HEK293 (cell line): ENCODE measurements at regions not wholly inside any gene's neighbourhood (a gene's known extent, or its start where the extent isn't known, plus 50 kb on each side); places are given as distances from the start of the nearest gene placed in this dataset.

Experiments used
- CTCF ChIA-PET: fragments of 350-600 bp; formaldehyde crosslinking; extraction: SDS; loops from one replicate; lab custom pipeline; 2021; ENCODE audit warnings: antibody characterized with exemption; lab: Yijun Ruan, JAX
- POLR2A ChIA-PET: fragments of 300-600 bp; formaldehyde crosslinking; extraction: SDS; loops from one replicate; lab custom pipeline; 2020; ENCODE audit warnings: antibody characterized with exemption, inconsistent platforms; lab: Yijun Ruan, JAX
- H3K27ac ChIP-seq: fragments of 200-500 bp; sonication (Bioruptor generic); 2 replicates; pipeline ENCODE4 v1.5.1; 2014; ENCODE audit warnings: low read depth, low read length, control low read depth, inconsistent platforms; ENCODE audit errors: extremely low read depth
- H3K36me3 ChIP-seq, 2 experiments: fragments of 200-500 bp in 1 of 2; sonication (Bioruptor generic) in 1 of 2; 1 replicate in 1 of 2; 2 replicates in 1 of 2; pipeline ENCODE4 v1.5.1; 2014 to 2017; ENCODE audit warnings: inconsistent platforms in 2 of 2, low read length in 2 of 2; ENCODE audit not compliant: control insufficient read depth in 2 of 2, insufficient read depth in 1 of 2
- H3K4me1 ChIP-seq: fragments of 200-500 bp; sonication (Bioruptor generic); 2 replicates; pipeline ENCODE4 v1.5.1; 2014; ENCODE audit warnings: mild to moderate bottlenecking, low read length, inconsistent platforms; ENCODE audit not compliant: control insufficient read depth, insufficient read depth
- H3K4me3 ChIP-seq: 2 replicates; pipeline ENCODE4 v1.5.1; 2011; ENCODE audit warnings: low read depth, mild to moderate bottlenecking, control low read depth, low read length, moderate library complexity
- H3K9me3 ChIP-seq: fragments of 200-500 bp; sonication (Bioruptor generic); 2 replicates; pipeline ENCODE4 v1.5.1; 2014; ENCODE audit warnings: low read depth, low read length, inconsistent platforms; ENCODE audit not compliant: control insufficient read depth, insufficient read depth
- CTCF ChIP-seq: fragments of 450-650 bp; formaldehyde crosslinking; IDR thresholded peaks from 2 replicates; pipeline ENCODE4 v1.5.1; 2016; ENCODE audit warnings: missing biosample characterization, missing genetic modification characterization
- HIC1 ChIP-seq: fragments of 450-650 bp; formaldehyde crosslinking; IDR thresholded peaks from 2 replicates; pipeline ENCODE4 v1.5.1; 2016; ENCODE audit warnings: missing biosample characterization, missing genetic modification characterization
- HOXC10 ChIP-seq: sonication (generic); formaldehyde crosslinking; IDR thresholded peaks from 2 replicates; pipeline ENCODE4 v1.8.1; 2023; ENCODE audit warnings: mild to moderate bottlenecking, missing genetic modification reagents
- MYNN ChIP-seq: fragments of 450-650 bp; formaldehyde crosslinking; IDR thresholded peaks from 2 replicates; pipeline ENCODE4 v1.5.1; 2016; ENCODE audit warnings: missing biosample characterization, missing genetic modification characterization, borderline replicate concordance
- OSR2 ChIP-seq: fragments of 450-650 bp; formaldehyde crosslinking; IDR thresholded peaks from 2 replicates; pipeline ENCODE4 v1.5.1; 2016; ENCODE audit warnings: missing biosample characterization, missing genetic modification characterization
- OVOL3 ChIP-seq: fragments of 450-650 bp; formaldehyde crosslinking; IDR thresholded peaks from 2 replicates; pipeline ENCODE4 v1.5.1; 2016; ENCODE audit warnings: missing biosample characterization, missing genetic modification characterization
- PATZ1 ChIP-seq: fragments of 450-650 bp; formaldehyde crosslinking; IDR thresholded peaks from 2 replicates; pipeline ENCODE4 v1.5.1; 2016; ENCODE audit warnings: missing biosample characterization, missing genetic modification characterization
- ZBTB48 ChIP-seq: fragments of 450-650 bp; formaldehyde crosslinking; IDR thresholded peaks from 2 replicates; pipeline ENCODE4 v1.5.1; 2016; ENCODE audit warnings: missing biosample characterization, missing genetic modification characterization
- ZNF133 ChIP-seq: fragments of 450-650 bp; formaldehyde crosslinking; IDR thresholded peaks from 2 replicates; pipeline ENCODE4 v1.5.1; 2016; ENCODE audit warnings: missing biosample characterization, missing genetic modification characterization
- ZNF18 ChIP-seq: fragments of 450-650 bp; formaldehyde crosslinking; IDR thresholded peaks from 2 replicates; pipeline ENCODE4 v1.5.1; 2016; ENCODE audit warnings: missing biosample characterization, missing genetic modification characterization
- ZNF211 ChIP-seq: fragments of 450-650 bp; formaldehyde crosslinking; IDR thresholded peaks from 2 replicates; pipeline ENCODE4 v1.5.1; 2016; ENCODE audit warnings: low read depth, missing biosample characterization, missing genetic modification characterization
- ZNF350 ChIP-seq: fragments of 450-650 bp; formaldehyde crosslinking; IDR thresholded peaks from 2 replicates; pipeline ENCODE4 v1.5.0; 2017; ENCODE audit warnings: missing biosample characterization, mild to moderate bottlenecking, missing genetic modification characterization
- ZNF391 ChIP-seq: fragments of 450-650 bp; formaldehyde crosslinking; IDR thresholded peaks from 2 replicates; pipeline ENCODE4 v1.5.1; 2016; ENCODE audit warnings: low read depth, missing biosample characterization, missing genetic modification characterization, borderline replicate concordance
- ZNF48 ChIP-seq: fragments of 450-650 bp; formaldehyde crosslinking; IDR thresholded peaks from 2 replicates; pipeline ENCODE4 v1.5.1; 2016; ENCODE audit warnings: missing biosample characterization, missing genetic modification characterization
- ZNF777 ChIP-seq: fragments of 450-650 bp; formaldehyde crosslinking; IDR thresholded peaks from 2 replicates; pipeline ENCODE4 v1.5.1; 2017; ENCODE audit warnings: missing biosample characterization, missing genetic modification characterization, borderline replicate concordance
- ZSCAN18 ChIP-seq: fragments of 450-650 bp; formaldehyde crosslinking; IDR thresholded peaks from 2 replicates; pipeline ENCODE4 v1.5.1; 2016; ENCODE audit warnings: missing biosample characterization, missing genetic modification characterization

- H3K4me1 ChIP-seq = no peaks in the 10 kb centered on the region; the same call in 1 of the 2 replicates
- POLR2A ChIA-PET = no interaction called here
- CTCF ChIA-PET = no interaction called here
- no peak overlapping the region for H3K27ac ChIP-seq
- no peaks in the 10 kb centered on the region for H3K9me3 ChIP-seq
- H3K4me3 ChIP-seq = no peak overlapping the region
- TF ChIP-seq ZSCAN18 (tag by site-specific recombination) (no peak), OSR2 (no peak), CTCF (tag by site-specific recombination) (no peak), ZNF350 (no peak), ZNF777 (tag by site-specific recombination) (no peak), PATZ1 (tag by site-specific recombination) (no peak), HIC1 (tag by site-specific recombination) (no peak)
- no peaks in the 10 kb centered on the region for H3K36me3 ChIP-seq
Measured at GRCh38 chr5:126188804-126189203, 234.4 kb upstream of the GRAMD2B start.

- no peak overlapping the region for H3K4me3 ChIP-seq
- H3K36me3 ChIP-seq = no peaks in the 10 kb centered on the region
- no peak overlapping the region for H3K27ac ChIP-seq
- no peaks in the 10 kb centered on the region; the same call in 1 of the 2 replicates for H3K4me1 ChIP-seq
- CTCF ChIA-PET = no interaction called here
- no peak for TF ChIP-seq ZNF211
- no peaks in the 10 kb centered on the region for H3K9me3 ChIP-seq
- POLR2A ChIA-PET = no interaction called here
Measured at GRCh38 chr5:126189231-126189630, 234.0 kb upstream of the GRAMD2B start.

- no peaks in the 10 kb centered on the region for H3K36me3 ChIP-seq
- CTCF ChIA-PET = no interaction called here
- H3K27ac ChIP-seq = no peak overlapping the region
- no peaks in the 10 kb centered on the region; the same call in 1 of the 2 replicates for H3K4me1 ChIP-seq
- no peak overlapping the region for H3K4me3 ChIP-seq
- TF ChIP-seq ZNF133 (tag by site-specific recombination) (no peak), ZNF211 (no peak), ZBTB48 (tag by site-specific recombination) (no peak), OVOL3 (tag by site-specific recombination) (no peak), MYNN (tag by site-specific recombination) (no peak), ZNF48 (no peak), ZNF391 (tag by site-specific recombination) (no peak), HOXC10 (no peak), ZNF18 (no peak)
- TF ChIP-seq, all 188 proteins: peak for 0
- POLR2A ChIA-PET = no interaction called here
- H3K9me3 ChIP-seq = no peaks in the 10 kb centered on the region
Measured at GRCh38 chr5:126189862-126190261, 233.3 kb upstream of the GRAMD2B start.
